Lung microvascular endothelial cell (primary cell): ENCODE measurements at regions not wholly inside any gene's neighbourhood (a gene's known extent, or its start where the extent isn't known, plus 50 kb on each side); places are given as distances from the start of the nearest gene placed in this dataset.
"Not testable (repeated sequence)": the region's sequence is repeated elsewhere in the genome, so short reads cannot be mapped to it uniquely, and the experiment has no call there.

ENCODE experiments used
- DNase-seq, 2 donors: peaks; one replicate each; pipeline versions ENCODE4 v3.0.0 to v3.0.0-alpha.2; 2010; ENCODE audit warnings: low read depth in 2 of 2

DNA sequence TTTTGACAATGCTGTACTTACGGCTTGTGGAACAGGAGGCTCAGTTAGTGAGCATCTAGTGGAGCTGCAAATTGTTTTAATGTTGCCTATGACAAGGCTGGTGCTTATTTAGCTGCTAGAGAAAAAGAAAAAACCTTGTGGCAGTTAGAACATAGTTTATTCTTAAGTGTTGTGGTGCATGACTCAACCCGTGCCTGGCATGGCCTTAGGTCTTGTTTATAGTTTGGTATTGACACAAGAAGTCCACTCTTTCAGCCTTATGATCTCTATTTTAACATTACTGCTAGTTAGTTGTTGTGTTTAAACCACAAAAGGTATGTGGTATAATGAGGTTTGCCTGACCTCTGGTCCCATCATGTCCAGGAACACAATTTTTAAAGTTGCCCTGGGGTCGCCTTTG lies 744.6 kb downstream of the FAM181B start:
- no peak for DNase-seq

DNA sequence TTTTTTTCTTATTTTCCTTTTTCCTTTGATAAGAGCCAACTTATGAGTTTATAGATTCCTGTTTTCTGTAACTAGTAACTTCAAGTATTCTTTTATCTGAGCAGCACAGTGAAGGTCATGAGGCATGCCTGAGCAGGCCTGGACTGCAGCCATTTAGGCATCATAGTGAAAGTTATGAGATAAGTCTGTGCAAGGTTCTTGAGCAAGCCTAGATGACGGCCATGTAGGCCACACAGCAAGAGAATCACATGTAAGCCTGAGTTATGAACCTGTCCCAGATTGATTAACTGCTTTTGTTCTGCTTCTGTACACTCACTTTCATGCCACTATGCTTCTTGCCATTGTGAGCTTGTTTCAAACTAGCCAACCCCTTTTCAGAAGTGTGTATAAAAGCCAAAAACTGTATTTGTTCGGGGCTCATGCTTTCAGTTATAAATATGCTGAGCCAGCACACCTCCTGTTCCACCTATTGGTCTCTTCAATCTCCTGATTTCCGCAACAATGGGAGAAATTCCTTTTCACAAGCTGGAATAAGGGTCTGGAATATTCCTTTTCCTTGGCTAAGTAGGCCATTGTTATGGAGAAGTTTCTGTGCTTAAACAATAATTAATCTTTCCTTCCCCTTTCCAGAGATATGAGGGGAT lies 745.7 kb downstream of the FAM181B start:
- DNase-seq, result no peak

DNA sequence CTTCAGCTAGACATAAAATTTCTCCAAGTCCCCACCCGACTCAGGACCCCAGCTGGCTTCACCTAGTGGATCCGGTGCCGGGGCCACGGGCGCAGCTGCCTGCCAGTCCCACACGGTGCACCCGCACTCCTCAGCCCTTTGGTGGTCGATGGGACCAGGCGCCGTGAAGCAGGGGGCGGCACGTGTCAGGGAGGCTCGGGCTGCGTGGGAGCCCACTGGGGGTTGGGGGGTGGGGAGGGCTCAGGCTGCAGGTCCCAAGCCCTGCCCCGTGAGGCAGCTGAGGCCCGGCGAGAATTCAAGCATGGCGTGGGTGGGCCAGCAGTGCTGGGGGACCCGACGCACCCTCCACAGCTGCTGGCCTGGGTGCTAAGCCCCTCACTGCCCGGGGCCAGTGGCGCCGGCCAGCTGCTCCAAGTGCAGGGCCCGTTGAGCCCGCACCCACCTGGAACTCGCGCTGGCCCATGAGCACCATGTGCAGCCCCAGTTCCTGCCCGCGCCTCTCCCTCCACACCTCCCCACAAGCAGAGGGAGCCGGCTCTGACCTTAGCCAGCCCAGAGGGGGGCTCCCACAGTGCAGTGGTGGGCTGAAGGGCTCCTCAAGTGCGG lies 747.0 kb downstream of the FAM181B start:
- no peak for DNase-seq

DNA sequence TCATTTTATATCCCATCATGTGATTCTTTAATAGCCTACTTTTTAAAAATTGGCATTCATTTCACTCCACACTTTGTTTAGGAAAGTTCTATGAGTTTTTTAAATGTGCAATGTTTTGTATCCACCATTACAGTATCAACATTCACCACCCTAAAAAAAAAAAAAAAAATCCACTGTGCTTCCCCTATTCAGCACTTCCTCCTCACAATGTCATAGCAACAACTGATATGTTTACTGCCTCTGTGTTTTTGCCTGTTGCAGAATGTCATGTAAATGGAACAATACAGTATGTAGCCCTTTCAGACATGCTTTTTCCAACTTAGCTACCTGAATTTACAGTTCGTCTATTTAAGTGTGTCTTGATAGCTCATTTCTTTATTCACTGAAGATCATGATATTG lies 754.2 kb downstream of the FAM181B start:
- no peak for DNase-seq

DNA sequence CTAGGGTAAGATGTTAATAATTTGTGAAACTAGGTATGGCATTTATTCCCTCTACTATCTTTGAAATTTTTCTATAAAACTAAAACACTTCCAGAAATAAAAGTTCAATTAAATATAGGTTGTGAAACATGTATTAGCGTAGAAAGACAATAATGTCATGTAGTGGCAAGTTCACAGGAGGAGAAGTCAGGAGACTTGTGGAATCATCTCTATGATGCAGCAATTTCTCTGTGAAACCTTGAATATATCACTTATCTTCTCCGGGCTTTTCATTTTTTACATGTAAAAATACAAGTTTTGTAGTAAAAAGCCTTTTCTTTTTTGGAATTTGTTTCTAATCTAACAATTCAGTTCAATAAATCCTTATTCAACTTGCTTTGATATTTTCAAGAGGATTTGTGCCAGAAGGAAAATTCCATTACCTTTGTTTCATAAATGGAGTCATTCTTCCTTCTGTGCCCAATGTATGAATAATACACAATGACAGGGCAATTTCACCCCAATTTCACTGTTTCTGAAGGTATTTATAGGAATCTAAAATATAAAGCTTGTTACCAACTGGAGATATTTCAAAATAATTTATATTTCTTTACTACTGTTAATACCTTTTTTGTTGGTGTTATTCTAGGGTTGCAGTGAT lies 758.3 kb downstream of the FAM181B start:
- DNase-seq, result no peak

DNA sequence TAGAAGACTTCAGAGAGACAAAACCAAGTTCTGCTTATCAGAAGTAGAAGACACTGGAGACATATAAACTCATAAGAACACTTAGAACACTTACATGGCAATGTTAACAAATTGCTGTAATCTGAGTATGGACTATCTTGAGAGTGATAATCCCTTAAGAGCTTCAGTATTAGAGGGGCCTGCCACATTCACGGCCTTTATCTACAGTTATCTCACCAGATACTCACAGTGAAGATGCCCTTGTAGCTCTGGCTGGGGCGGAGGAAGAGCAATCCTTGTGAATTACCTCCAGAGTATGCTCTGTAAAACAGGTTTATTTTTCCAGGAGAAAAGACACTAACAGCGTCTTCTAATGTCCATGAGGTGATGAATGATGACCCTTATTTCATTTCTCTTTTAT lies 762.8 kb downstream of the FAM181B start:
- DNase-seq, result no peak

DNA sequence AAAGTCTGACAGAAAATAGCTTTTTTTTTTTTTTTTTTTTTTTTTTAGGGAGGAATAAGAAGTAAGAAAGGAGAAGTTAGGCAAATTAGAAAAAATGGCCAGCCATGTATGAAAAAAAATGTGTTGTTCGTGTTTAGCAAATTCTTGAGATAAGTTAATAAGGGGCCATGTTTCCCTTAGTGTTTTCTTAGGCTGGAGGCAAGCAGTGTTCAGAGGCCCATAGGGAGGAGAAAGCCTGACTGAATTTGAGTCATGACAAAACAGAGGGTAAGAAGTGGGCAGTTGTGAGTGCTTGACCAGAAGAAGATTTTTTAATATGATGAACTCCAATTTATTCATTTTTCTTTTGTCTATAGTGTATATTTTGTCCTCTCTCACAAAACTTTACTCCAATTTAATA lies 766.4 kb downstream of the FAM181B start:
- DNase-seq, result no peak

DNA sequence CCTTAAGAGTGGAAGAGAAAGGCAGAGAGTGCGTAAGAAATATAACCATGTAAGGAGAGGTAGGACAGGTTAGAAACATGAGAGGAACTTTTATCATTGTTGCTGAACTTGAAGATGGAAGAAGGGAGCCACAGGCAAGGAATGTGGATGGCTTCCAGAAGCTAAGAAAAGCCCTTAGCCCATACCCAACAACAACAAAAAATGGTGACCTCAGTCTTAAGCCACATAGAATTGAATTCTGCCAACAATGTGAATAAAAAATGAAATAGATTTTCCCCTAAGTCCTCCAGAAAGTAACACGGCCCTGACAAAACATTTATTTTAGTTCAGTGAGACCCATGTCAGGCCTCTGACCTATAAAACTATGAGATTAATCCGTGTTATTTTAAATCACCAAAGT lies 767.3 kb downstream of the FAM181B start:
- no peak for DNase-seq

DNA sequence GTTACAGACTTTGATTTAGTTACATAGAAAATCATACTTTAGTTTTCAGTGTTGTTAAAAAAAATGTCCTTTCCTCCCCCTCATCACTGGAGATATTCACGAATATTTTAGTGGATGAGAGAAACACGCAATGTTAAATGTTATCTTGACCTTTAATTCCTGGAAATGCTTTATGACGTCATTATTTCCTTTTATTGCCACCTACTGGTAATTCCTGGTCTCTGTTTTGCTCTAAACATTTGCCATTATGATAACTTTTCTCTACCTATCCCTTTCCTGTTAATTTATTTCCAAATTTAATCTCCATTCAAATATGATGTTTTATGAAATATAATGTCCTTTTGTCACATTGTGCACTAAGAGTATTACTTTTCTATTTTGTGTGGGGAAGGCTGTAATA lies 770.6 kb downstream of the FAM181B start:
- peak in 1 of 2 donors; percentile 11 for DNase-seq

DNA sequence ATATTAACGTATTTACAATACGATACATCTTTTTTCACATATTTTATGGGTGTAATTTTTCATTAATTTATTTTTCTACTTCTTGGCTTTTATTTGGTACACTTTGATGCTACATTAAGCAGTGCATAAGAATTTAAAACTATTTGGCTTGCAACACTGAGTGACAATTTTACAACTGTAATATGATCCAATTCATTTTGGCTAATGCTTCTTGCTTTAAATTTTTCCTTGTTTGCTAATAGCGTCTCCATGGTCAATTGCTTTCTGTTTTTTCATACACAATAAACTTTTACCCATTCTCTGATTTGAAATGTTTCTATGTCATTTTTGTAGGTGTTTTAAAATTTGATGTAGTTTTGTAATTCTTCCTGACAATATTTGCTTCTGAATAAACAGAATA lies 773.2 kb downstream of the FAM181B start:
- DNase-seq, result no peak

DNA sequence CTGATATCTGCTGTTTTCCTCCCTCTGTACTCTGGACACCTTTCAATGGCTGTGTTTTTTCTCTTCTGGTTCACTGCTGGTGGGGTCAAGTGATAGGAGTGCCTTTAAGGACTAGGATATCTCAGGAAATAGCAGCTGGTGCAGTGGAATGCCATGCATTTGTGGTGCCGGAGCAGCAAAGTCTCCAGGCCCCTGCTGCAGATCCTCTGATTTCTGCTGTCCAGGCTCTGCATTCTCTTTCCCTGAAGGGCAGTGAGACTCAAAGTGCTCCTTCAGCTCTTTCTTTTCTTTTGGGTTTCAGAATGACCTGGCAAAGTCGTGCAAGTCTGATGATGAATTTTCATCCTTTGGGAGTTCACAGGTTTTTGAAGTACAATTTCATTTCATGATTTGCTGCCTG lies 774.3 kb downstream of the FAM181B start:
- DNase-seq, result no peak

DNA sequence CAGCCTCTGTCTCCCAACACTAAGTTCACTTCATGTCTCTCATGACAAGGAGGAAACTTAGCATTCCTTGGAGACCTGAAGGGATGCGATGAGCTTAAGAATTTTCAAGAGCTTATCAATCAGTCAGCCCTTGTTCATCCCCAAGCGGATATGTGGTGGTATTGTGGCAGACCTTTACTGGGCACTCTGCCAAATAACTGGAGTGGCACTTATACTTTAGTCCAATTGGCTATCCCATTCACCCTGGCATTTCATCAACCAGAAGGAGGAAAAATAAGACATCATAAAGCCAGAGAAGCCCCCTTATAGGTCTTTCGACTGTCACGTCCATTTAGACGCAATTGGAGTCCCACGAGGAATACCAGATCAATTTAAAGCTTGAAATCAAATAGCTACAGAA lies 779.4 kb downstream of the FAM181B start:
- DNase-seq, result not testable (repeated sequence)

DNA sequence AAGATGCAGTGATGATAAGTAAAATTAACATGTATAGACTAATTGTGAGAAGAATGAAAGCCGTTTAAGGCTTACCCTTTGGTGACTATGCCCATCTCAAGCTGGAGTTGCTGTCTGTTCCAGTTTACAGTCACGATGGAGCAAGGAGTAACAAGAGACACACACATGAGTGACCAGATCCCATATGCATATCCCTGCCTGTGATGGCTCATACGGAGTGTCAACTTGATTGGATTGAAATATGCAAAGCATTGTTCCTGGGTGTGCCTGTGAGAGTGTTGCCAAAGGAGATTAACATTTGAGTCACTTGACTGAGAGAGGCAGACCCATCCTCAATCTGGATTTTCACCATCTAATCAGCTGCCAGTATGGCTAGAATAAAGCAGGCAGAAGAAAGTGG lies 786.8 kb downstream of the FAM181B start:
- no peak for DNase-seq

DNA sequence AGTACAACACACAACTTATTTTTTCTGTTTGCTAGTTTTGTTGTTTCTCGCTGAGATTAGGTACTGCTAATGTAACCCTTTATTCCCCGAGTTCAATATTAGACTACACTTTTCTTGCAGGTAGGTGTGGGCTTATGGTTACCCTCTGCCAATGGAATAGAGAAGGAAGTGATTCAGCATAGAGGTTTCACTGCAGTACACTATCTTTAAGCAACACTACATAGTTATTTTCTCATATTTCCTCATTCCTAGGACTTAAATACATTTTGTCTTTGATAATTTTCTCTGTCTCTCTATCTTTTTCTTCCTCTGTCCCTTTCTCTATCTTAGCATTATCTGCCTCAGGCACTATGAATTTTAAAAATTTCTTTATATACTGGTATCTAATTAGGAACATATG lies 791.0 kb downstream of the FAM181B start:
- DNase-seq, result no peak

DNA sequence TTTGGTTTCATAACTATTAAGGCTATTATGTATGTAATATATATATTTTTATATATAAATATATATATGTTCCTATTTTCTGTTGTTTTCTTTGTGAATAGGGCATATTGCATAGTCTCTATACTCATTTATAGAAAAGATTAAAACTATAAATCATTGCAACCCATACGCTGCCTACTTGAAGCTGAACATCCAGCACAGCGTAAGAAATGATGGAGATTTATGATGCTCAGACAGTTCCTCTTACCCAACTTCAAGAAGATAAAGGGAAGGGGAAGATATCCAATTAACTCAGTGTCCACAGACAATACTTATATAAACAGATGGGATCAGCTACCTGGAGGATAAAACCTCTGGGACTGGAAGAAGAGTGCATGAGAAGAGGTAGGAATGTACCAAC lies 791.7 kb downstream of the FAM181B start:
- no peak for DNase-seq

DNA sequence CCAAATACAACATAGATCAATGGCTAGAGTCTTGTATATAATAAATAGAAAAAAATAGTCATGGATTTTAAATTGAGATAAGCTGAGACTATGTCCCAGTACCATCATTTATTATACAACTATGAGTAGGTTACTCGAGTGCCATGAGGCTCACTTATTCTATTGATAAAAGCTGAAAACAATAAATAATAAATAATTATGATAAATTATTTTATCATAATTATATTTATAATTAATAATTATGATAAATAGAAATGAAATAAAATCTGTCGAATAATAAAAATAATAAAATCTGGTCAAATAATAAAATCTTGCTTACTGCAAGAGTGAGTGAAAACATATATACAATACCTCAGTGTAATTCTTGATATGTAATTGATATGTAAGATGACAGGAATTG lies 801.4 kb downstream of the FAM181B start:
- DNase-seq, result no peak

DNA sequence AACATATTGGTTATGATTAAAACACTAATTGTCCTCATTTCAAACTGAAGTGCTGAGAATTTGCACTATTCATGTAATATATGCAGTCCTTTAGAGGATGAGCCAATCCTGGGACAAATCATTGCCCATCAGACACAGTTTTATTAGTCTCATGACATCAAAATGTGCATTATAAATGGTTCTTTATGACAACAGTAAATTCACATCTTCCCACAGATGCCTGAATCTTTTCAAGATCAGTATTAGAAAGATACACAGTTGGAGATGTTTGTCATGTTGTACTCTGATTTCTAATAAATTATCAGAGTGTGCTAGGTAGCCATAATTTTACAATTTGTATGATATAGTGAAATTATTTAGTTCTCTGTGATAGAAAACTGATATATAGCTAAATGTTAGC lies 813.5 kb downstream of the FAM181B start:
- DNase-seq, result no peak

DNA sequence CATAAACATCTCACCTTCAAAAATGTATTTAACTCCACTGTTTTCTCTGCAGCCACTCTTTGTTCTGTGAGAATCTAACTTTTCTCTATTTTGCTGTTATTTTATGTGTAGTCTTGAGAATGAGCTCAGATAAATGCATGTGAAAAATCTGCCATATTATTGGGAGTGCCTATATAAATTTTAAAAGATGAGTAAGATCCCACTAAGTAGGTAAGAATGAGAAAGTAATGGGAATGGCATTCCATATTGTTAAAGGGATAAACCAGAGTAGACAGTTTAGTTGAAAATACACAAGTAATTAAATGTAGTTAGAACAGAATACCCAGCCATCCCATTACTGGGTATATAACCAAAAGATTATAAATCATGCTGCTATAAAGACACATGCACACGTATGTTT lies 817.2 kb downstream of the FAM181B start:
- DNase-seq, result no peak

DNA sequence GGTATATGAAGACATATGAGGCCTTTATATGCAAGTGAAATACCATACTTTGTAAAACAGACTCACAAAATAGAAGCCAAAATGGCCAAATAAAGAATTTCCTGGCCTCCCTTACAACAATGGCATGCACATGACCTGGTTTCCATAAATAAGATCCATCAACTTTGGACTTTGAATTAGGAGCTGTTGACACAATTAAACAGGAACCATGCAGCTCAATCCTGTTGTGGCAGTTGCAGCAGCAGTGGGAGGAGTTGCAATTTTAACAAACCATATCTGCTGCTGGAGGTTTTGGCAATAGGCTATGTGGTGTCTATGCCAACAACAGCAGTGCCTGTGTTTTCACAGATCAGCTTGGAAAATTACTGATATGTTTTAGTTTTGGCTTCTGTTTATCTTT lies 818.6 kb downstream of the FAM181B start:
- peak in 1 of 2 donors; percentile 57 for DNase-seq

DNA sequence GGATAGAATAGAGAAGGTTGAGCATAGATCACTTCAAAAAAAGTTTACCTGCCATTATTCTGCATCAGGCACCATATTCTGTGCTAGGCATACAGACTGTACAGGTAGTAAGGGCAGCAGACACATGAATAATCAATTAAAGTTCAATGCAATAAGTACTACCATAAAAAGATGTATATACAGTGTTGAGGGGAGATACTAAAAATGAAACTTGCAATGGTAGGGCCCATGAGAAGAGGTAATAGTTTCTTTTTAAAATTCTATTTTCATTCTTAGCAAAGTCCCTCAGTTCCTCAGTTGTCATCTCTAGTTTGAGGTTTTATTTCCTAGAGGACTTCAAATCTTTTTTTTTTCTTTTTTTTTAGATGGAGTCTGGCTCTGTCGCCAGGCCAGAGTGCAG lies 819.9 kb downstream of the FAM181B start:
- no peak for DNase-seq

DNA sequence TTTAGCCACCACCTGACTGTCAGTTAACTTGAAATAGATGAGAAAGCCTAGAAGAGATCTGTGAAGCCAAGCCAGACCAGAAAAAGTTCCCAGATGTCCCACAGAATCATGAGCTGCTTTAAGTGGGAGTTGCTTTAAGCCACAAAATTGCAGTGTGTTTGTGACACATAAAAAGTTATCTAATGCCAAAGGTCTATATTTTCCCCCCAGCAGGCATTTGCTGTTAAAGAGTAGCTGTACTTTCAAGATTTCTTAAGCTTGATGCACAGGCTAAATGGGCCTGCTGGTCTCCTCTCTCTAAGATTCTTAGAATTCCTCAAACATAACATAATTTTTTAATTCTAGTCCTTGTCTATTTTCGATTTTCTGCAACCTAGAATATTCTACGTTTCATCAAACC lies 825.7 kb downstream of the FAM181B start:
- DNase-seq, result no peak

DNA sequence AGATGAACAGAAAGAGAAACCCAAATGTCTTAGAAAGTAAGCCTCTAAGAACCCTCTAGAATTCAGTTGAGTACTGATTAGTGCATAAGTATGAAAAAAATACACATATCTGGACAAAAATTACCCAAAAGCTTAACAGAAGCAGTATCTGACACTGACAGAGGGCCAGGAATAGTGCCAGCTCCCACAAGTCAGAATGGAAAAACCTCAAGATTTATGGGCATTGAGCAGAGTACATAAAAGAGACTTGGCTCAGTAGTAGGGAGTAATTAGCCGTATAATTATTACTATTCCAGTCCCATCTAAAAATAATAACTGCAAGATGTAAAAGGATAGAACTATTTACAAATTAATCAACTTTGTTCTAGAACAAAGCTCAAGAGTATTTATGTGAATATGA lies 834.5 kb downstream of the FAM181B start:
- no peak for DNase-seq

DNA sequence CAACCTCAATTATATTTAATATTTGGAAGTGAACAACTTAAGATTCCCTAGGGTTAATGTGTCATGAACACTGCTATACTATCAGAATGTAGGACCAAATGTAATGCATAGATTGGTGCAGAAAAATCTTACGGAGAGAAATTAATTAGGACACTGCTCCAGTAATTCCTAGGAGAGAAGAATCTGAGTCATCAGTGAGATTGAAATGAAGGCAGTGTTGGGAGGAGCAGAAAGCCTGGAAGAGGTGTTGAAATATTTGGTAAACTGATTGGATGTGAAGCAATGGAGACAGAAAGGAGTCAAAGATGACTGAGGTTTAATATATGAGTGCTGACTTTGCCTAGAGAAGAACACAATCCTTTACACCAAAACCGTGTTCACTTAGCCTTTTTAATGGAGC lies 836.0 kb downstream of the FAM181B start:
- no peak for DNase-seq
